HCT116 (cell line): ENCODE measurements at regions not wholly inside any gene's neighbourhood (a gene's known extent, or its start where the extent isn't known, plus 50 kb on each side); places are given as distances from the start of the nearest gene placed in this dataset.

ENCODE experiments used
- CTCF ChIP-seq, 3 experiments: fragments of 200-600 bp in 1 of 3; sonication (generic) in 1 of 3; IDR thresholded peaks in 2 of 3; conservative IDR thresholded peaks in 1 of 3; 2 replicates each; pipeline ENCODE4 v1.5.1; 2012 to 2017; ENCODE audit warnings: low read depth in 2 of 3, low read length in 2 of 3, antibody characterized with exemption in 1 of 3, borderline replicate concordance in 1 of 3, control low read depth in 1 of 3, mild to moderate bottlenecking in 1 of 3, mixed read lengths in 1 of 3, mixed run types in 1 of 3, moderate library complexity in 1 of 3; ENCODE audit not compliant: insufficient read depth in 1 of 3
- EZH2 ChIP-seq: fragments of 200-600 bp; sonication (generic); IDR thresholded peaks from 2 replicates; pipeline ENCODE4 v1.6.1; 2017; ENCODE audit warnings: antibody characterized with exemption, mixed run types
- EZH2phosphoT487 ChIP-seq: fragments of 200-600 bp; IDR thresholded peaks from 2 replicates; pipeline ENCODE4 v1.6.1; 2018; ENCODE audit warnings: antibody characterized with exemption, borderline replicate concordance
- FOSL1 ChIP-seq: IDR thresholded peaks from 2 replicates; pipeline ENCODE4 v1.6.1; 2012; ENCODE audit warnings: low read depth
- POLR2A ChIP-seq: IDR thresholded peaks from 2 replicates; pipeline ENCODE4 v1.7.0; 2011; ENCODE audit warnings: borderline replicate concordance; ENCODE audit not compliant: insufficient read depth, insufficient read length; ENCODE audit errors: extremely low read depth
- POLR2AphosphoS5 ChIP-seq: IDR thresholded peaks from 2 replicates; pipeline ENCODE4 v1.6.1; 2011; ENCODE audit warnings: mild to moderate bottlenecking, low read depth, low read length, moderate library complexity
- TF ChIP-seq, protein P1 (sequence below): IDR thresholded peaks from 2 replicates; pipeline ENCODE4 v1.6.1; 2012; ENCODE audit warnings: low read depth

DNA sequence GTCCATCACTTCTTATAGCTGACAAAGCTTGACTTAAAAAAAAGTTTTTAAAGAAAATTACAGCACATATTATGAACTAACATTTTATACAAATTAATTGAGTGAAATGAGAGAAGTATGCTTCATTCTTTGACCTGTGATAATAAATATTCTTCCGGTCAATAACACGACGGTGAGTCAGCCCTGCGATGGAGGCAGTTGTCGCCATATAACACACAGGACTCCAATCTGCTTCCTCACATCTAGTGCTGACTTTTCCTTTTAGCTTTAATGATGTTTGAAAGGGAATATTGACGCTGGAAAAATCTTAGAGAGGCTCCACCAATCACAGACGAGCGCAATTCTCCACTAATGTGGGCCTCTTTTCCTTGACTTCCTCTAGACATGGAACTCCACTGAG, 166.9 kb upstream of the C1orf21 start:
- no peak for TF ChIP-seq POLR2A
- no peak for TF ChIP-seq EZH2
- TF ChIP-seq POLR2AphosphoS5 = no peak
- TF ChIP-seq, protein P1, sequence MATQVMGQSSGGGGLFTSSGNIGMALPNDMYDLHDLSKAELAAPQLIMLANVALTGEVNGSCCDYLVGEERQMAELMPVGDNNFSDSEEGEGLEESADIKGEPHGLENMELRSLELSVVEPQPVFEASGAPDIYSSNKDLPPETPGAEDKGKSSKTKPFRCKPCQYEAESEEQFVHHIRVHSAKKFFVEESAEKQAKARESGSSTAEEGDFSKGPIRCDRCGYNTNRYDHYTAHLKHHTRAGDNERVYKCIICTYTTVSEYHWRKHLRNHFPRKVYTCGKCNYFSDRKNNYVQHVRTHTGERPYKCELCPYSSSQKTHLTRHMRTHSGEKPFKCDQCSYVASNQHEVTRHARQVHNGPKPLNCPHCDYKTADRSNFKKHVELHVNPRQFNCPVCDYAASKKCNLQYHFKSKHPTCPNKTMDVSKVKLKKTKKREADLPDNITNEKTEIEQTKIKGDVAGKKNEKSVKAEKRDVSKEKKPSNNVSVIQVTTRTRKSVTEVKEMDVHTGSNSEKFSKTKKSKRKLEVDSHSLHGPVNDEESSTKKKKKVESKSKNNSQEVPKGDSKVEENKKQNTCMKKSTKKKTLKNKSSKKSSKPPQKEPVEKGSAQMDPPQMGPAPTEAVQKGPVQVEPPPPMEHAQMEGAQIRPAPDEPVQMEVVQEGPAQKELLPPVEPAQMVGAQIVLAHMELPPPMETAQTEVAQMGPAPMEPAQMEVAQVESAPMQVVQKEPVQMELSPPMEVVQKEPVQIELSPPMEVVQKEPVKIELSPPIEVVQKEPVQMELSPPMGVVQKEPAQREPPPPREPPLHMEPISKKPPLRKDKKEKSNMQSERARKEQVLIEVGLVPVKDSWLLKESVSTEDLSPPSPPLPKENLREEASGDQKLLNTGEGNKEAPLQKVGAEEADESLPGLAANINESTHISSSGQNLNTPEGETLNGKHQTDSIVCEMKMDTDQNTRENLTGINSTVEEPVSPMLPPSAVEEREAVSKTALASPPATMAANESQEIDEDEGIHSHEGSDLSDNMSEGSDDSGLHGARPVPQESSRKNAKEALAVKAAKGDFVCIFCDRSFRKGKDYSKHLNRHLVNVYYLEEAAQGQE = no peak
- no peak for TF ChIP-seq EZH2phosphoT487
- no peak for TF ChIP-seq CTCF (IDR thresholded peaks at IDR 0.05 in 2 of 3, conservative IDR thresholded peaks at IDR 0.05 in 1 of 3; ENCODE audit: borderline replicate concordance in 1 of 3, insufficient read depth in 1 of 3, low read depth in 2 of 3, low read length in 2 of 3)
- TF ChIP-seq FOSL1 = no peak
